HK-2 (cell line): ENCODE measurements at regions not wholly inside any gene's neighbourhood (a gene's known extent, or its start where the extent isn't known, plus 50 kb on each side); places are given as distances from the start of the nearest gene placed in this dataset.
"Not testable (repeated sequence)": the region's sequence is repeated elsewhere in the genome, so short reads cannot be mapped to it uniquely, and the experiment has no call there.

ENCODE experiments used
- DNase-seq: peaks from one replicate; pipeline ENCODE4 v3.0.0-alpha.2; 2018; ENCODE audit not compliant: unreplicated experiment

DNA sequence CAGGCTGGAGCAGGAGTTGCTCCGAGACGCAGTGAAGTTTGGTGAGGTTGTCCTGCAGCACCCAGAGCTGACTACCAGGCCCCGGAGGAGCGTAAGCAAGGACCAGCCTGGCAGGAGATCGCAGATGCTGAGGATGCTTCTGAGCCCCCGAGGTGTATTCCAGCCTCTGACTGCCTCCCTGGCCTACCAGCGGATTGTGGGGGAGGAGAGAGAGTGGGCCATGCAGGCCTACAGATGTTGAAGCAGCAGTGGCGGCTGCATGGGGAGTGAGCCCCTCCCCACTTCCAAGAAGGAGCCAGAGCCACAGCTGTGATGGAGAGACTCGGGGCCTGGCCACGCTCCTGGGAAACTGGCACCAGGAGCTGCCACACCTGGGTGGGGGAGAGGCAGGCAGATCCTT is 302.5 kb upstream of the PROK2 start:
- DNase-seq = no peak

DNA sequence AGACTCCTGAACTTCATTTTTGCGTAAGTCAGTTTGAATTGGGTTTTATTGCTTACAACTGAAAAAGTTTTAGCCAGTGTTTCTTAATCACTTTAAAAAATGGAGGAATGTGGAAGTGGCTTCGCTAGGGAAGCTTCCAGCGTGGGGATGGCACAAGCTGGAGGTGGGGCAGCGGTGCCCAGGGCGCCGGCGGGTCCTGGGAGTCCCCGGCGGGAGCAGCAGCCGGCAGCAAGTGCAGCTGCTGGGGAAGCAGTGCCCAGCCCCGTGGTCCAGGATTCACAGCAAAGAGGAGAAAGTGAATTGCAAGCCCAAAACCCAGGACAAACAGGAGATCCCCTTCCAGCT is 301.8 kb upstream of the PROK2 start:
- DNase-seq = no peak

DNA sequence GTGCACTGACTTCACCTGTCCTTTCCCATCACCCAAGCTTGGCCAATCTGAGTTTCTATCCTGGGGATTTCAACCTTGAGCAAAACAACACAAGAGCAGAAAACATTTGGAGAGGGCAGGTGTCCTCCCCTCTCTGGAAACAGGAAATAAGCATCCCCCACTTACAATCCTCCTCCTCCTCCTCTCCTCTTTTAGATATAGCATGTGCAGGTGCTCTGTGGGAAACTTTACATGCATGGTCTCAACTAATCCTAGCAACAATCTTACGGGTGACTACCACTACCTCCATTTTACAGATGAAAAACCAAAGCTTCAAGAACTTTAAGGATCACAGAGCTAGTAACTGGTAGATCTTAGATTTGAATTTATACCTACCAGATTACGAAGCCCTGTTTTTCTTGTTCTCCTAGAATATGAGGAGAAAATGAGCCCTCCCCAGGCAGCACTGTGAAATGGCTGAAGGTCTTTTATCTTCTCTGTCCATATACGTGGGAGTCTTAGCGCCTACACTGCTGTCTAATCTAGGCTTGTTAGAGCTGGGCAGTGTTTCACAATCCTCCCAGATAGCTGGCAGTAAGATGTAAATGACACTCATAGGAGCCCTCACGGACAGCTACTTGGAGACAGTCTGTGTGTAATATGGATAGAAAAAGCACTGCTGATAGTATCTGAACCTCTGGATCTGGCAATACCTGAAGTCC is 301.2 kb upstream of the PROK2 start:
- no peak for DNase-seq

DNA sequence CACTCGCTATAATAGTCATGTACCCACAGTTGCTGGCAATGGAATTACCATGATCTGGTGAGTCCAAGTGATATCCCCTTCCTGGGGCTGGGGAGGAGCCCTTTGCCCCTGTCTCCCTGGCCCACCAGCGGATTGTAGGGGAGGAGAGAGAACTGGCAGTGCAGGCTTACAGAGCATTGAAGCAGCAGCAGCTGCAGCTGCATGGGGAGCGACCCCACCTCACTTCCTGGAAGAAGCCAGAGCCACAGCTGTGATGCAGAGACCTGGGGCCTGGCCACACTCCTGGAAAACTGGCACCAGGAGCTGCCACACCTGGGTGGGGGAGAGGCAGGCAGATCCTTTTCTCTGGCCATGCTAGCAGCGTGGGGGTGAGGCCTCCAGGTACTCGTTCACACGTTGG is 300.1 kb upstream of the PROK2 start:
- DNase-seq = no peak

DNA sequence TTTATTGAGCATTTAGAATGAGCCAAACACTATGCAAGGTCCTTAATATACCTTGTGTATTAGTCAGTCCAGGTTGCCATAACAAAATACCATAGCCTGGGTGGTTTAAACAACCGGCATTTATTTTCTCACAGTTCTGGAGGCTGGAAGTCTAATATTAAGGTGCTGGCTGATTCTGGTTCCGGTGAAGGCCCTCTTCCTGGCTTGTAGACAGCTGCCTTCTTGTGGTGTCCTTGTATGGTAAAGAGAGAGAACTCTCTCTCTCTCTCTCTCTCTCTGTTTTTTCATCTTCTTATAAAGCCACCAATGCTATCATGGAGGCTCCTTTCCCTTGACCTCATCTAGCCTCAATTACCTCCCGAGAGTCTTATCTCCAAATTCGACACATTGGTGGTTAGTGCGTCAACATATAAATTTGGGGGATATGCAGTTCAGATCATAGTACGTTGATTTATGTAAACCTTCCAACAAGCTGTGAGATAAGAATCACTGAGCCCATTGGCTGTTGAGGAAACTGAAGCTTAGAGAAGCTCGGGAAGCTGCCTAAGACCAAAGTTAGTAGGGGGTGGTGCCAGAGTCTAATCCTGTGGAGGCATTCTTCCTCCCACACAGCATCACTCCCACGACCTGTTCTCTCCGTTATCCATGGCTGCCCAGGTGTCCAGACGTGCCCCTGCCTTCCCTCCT is 298.0 kb upstream of the PROK2 start:
- DNase-seq = no peak

DNA sequence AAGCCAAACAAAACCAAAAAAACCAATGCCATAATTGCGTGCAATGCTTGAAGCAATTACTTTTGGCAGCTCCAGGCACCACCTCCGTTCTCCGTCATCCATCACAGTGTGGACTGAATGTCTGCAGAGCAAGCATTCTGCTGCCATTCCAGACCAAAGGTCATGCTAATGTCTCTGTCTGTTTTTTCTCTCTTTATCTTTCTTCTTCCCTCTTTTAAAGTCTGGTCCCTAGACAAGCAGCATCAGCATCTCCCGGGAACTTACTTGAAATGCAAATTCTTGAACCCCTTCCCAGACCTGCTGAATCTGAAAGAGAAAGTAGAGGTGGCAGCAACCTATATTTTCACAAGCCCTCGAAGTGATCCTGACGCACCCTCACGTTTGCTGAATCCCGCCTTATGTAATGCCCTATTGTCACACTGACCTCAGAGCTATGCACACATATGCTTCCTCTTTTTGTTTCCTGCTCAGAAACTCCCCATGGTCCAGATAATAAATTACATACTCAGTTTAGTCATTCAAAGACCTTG is 297.3 kb upstream of the PROK2 start:
- DNase-seq = no peak

DNA sequence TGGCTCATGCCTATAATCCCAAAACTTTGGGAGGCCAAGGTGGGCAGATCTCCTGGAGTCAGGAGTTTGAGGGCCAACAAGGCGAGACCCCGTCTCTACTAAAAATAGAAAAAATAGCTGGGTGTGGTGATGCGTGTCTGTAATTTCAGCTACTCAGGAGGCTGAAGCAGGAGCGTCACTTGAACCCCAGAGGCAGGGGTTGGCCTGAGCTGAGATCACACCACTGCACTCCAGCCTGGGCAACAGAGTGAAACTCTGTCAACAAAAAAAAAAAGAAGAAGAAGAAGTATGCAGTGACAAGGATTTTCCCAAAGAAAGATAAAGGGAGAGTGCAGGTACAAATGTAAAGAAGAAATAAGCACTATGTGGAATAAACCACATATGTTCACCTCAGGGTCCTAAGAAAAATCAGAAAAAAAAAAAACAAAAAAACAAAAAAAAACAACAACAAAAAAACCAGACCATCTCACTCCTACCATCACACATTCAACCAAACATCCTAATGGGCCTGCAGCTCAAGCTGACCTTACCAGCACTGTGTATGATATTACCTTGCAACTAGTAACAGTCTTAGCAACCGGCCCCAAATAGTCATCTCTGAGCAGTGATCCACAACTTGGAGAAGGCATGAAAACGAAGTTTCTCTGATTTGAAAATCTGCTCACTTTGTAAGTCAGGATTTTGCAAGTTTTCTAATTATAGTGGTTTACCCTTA is 296.7 kb upstream of the PROK2 start:
- no peak for DNase-seq

DNA sequence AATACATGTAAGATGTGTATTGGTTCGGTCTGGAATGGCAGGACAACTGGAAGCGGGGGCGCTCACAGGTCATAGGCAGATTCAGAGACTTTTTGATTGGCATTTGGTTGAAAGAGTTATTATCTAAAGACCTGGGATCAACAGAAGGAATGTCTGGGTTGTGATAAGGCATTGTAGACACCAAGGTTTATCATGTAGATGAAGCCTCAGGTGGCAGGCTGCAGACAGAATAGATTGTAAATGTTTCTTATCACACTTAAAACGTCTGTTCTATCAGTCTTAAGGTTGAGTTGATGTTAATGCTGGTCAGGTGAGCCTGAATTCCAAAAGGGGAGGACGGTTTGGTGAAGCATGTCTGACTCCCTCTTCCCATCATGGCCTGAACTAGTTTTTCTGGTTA is 295.9 kb upstream of the PROK2 start:
- DNase-seq = no peak

DNA sequence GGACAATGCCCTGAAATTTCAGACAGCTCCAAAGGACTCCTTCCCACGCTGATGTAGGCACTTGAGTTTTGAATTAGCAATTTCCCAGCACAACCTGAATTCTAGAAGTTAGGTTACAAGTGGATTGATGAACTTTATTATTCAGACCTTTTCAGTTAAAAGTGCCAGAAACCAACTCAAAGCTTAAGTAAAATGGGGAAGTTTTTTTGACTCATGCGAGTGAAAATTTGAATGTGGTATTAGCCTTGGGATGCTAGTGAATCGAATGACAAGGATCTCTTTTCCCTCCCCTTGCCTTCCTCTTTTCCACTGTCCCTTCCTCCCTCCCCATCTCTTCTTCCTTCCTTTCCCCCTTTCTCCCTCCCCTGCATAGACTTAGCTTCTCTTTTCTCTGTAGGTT is 295.1 kb upstream of the PROK2 start:
- DNase-seq = no peak

DNA sequence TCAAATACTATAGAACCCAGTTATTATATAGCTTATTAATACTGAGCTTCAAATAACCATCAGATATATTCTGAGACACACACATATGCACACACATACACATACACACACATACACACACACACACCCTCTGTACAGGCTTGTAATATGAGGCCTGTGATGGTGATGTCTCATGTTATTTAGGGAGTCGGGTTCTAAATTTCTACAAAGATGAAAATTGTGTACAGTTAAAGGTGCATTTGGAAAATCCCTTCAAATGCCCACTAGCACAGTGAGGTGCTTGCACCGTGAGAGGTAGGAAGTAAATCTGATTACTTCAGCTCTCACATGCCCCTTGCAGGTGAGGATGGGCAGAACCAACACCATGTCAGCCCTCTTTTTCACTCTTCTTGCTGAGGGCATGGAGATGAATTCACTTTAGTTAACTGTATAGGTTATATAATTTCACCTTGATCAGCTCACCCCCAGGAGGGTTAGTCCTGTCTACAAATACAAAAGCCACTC is 294.5 kb upstream of the PROK2 start:
- DNase-seq = no peak

DNA sequence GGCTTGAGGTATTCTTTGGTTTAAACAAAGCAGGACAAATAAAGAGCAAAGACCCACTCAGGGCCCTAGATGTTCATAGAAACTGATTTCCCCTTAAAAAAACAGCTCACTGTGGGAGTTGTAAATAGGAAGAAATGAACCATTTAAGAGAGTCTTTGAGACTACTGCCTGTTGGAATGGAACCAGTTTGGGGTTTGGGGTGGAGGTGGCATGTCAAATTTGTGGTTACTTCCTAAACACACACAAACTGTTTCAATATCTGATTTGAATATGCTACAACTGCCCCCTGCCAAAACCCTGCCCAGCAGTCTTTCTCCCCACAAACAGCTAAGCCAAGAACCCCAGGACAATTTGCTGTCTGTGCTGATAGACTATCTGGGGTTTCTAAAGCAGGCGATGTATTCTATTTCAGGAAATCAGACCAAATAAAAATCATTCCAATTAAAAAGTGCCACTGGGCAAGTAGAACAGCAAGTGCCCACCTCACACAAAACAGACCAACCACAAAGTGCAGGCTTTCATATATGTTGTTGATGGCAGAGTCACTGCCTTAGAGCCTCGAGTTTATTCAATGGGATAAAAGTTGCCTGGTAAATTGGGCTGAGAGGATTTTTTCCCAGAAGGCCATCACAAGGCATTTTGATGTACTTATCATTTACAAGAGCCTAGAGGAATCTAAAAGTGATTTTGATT is 293.9 kb upstream of the PROK2 start:
- DNase-seq = no peak

DNA sequence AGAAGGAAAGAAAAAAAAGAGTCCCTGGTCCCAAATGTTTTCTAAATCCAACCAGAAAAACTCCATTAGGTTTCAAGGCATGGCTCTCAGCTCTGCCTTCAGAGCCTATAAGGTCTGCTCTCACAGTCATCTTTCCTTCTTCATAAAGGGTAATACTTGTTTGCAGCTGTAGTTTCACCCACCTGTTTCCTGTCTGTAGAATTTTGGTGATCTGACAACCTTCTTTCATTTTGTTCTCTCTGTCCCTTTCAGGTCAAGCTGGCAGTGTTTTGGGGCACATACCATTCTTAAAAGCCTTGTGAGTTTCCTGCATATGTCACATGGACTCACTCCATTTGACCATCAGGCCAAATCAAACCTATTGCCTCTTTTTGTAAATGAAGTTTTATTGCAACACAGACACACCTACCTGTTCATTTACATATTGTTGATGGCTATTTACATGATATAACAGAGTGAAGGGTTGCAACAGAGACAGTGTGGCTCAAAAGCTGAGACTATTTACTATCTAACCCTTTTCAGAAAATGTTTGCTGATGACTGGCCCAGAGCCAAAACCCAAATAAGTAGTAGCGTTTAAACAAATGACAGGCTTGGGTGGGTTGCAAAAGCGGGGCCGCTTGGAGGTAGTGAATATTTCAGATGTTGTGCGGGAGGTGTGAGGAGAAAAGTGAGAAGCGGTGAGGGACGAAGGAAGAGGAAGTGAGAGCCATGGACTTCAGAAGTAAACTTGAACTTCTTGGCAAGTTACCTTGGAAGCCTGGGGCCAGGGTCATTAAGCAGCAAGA is 292.7 kb upstream of the PROK2 start:
- DNase-seq = no peak

DNA sequence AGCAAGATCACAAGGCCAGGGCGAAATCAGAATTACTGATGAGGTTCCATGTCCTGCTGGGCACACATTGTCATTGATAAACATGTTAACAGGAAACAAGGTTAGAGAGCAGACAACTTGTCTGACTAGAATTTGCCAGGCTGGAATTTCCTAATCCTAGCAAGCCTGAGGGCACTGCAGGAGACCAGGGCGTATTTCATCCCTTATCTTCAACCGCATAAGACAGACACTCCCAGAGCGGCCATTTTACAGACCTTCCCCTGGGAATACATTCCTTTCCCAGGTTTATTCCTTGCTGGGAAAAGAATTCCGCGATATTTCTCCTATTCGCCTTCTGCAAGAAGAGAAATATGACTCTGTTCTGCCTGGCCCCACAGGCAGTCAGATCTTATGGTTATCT is 290.9 kb upstream of the PROK2 start:
- DNase-seq = not testable (repeated sequence)

DNA sequence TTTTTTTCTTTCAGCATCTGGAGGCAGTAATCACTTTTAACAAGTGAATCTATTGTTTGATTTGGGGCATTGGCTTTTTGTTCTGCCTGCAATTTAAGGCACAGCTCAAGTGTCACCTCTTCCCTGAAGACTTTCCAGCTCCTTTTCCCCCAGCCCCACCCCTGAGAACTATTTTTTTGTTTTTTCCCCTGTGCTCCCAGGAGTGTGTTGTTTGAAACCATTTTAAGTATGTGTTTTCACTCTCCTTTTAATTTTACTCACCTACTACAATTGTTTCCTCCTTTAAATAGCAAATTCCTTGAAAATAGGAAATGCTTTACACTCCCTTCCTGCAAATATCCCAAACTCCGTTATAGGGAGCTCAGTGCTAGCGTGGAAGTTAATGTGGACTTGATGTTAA is 286.7 kb upstream of the PROK2 start:
- no peak for DNase-seq

DNA sequence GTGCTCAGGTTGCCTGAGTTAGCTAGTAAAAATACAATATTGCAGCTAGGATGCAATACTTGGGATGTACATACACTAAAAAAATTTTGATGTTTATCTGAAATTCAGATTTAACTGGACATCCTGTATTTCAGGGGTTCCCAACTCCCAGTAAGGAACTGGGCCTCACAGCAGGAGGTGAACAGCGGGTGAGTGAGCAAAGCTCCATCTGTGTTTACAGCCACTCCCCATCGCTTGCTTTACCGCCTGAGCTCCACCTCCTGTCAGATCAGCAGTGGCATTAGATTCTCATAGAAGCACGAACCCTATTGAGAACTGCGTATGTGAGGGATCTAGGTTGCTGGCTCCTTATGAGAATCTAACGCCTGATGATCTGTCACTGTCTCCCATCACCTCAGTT is 285.1 kb upstream of the PROK2 start:
- no peak for DNase-seq

DNA sequence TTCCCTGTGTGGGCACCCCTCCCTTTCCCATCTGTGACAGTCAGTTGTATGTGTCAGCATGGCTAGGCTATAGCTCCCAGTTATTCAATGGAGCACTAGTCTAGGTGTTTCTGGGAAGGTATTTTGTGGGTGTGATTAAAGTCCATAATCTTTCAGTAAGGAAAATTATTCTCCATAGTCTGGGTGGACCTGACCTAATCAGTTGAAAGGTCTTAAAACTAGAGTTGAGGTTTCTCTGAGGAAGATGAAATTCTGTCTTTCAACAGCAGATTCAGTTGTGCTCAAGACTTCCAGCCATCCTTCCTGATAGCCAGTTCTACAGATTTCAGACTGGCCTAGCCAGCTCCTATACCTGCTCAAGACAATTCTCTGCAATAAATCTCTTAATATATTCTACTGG is 284.6 kb upstream of the PROK2 start:
- no peak for DNase-seq

DNA sequence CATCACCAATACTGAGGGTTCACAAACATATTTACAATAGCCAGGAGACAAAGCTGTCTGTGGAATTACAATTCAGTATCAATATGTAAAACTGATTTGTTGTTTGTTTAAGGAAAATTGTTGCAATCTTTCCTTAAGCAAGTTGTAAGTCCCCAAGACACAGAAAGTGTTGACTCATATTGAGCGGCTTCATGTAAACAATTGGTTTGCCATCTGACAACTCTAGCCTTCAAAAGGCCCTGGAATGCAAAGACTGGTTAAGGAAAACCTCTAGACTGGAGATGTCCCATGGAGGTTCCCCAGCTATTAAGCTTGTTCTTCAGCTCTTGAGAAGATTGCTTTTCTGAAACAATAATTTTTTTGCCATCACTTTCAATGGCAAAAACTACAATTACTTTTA is 283.7 kb upstream of the PROK2 start:
- DNase-seq = no peak

DNA sequence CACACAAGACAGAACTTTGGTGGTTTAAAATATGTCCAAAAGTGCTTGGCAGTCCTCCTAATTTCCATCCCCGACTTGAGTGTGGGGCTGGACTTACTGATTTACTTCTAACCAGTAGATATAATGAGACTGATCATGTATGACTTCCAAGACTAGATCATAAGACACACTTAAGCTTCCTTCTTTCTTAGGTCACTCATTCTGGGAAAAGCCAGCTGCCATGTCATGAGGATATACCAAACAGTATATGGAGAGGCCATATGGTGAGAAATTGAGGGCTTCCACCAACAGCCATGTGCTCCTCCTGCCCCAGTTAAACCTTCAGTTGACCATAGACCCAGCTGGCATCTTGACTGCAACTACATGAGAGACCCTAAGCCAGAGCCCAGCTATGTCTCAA is 282.8 kb upstream of the PROK2 start:
- no peak for DNase-seq

DNA sequence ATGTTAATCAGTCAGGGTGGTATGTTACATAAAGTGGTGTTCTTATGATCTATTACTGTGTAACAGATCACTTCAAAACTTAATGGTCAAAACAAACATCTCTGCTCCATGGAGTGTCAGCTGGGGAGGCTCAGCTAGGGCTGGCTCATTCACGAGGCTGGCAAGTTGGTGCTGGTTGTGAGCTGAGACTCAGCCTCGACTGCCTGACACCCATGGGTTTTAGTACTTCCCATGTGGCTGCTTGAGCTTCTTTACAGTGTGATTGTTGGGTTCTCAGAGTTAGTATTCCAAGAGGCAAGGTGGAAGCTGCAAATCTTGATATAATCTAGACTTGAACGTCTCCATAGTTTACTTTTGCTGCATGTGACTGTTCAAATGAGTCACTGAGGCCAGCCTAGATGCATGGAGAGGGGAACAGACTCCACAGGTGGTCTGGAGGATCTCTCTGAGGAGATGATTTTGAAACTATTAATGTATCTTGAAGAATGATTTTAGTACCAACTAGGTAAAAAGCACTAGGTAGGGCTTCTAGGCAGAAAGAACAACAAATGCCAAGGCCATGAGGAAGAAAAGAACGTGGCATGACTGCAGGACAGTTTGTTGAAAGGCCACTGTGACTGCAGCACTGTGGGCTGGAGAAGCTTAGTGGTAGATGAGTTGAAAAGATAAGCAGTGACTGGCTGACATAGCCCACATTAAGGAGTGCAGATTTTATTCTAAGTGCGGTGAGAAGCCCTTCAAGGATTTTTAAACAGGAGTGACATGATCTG is 281.1 kb upstream of the PROK2 start:
- no peak for DNase-seq

DNA sequence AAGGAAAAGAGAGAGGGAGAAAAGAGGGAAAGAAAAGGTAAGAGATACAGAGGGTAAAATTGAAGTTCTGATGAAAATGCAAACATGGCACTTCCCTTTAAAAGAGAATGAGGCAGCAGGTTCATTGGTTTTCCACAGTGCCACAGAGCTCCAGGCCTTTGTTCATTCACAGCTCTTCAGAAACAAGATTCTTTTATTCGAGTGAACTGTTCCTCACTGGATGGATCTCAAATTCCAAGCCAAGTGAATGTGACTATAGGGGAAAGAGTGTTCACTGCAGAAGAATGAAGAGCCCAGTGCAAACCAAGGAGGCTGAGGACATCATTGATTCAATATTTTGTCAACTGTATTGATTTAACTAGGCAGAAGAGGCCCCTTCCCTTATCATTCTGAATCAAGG is 280.3 kb upstream of the PROK2 start:
- DNase-seq = no peak

DNA sequence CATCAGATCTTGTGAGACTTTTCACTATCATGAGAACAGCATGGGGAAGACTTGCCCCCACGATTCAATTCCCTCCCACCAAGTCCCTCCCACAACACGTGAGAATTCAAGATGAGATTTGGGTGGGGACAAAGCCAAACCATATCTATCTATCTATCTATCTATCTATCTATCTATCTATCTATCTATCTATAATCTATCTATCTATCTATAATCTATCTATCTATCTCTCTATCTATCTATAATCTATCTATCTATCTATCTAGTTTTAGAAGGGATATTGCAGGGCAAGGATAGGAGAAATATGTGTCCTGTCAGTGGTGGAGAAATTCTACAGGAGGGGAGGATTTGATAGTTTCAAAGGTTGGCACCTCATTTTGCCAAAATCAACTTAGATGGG is 279.8 kb upstream of the PROK2 start:
- DNase-seq = not testable (repeated sequence)
